ENCODE measurements at regions not wholly inside any gene's neighbourhood (a gene's known extent, or its start where the extent isn't known, plus 50 kb on each side); places are given as distances from the start of the nearest gene placed in this dataset.

DNA sequence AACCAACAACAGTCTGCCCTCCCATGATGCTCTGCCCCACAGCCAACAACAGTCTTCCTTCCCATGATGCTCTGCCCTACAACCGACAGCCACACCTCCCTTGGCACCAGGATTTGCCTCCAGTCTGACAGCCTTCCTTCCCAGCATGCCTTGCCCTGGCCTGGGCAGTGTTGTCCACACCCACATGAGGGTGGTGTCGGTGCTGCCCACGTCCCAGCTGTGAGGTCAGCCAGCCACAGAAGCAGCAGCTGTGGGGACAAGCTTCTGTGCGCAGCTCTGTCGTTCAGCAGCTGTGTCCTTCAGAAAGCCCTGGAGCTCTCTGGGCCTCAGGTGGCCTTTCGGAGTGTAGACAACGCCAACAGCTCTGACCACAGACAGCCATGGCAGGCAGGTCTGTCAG lies 1378.9 kb downstream of the BRD1 start:
- TF ChIP-seq EZH2 (optimal IDR thresholded peaks at IDR 0.05; ENCODE audit: low read depth, low read length): no peak
- TF ChIP-seq, protein P1, sequence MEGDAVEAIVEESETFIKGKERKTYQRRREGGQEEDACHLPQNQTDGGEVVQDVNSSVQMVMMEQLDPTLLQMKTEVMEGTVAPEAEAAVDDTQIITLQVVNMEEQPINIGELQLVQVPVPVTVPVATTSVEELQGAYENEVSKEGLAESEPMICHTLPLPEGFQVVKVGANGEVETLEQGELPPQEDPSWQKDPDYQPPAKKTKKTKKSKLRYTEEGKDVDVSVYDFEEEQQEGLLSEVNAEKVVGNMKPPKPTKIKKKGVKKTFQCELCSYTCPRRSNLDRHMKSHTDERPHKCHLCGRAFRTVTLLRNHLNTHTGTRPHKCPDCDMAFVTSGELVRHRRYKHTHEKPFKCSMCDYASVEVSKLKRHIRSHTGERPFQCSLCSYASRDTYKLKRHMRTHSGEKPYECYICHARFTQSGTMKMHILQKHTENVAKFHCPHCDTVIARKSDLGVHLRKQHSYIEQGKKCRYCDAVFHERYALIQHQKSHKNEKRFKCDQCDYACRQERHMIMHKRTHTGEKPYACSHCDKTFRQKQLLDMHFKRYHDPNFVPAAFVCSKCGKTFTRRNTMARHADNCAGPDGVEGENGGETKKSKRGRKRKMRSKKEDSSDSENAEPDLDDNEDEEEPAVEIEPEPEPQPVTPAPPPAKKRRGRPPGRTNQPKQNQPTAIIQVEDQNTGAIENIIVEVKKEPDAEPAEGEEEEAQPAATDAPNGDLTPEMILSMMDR (IDR thresholded peaks at IDR 0.05; ENCODE audit: low read length): no peak

All from MM.1S (cell line).